Lower leg skin (tissue), 3 donors: ENCODE measurements at regions not wholly inside any gene's neighbourhood (a gene's known extent, or its start where the extent isn't known, plus 50 kb on each side); places are given as distances from the start of the nearest gene placed in this dataset.

Experiments used
- CTCF ChIP-seq, 3 donors: fragments of 450-650 bp; IDR thresholded peaks; one replicate each; pipeline ENCODE4 v1.5.1; 2016; ENCODE audit warnings: antibody characterized with exemption in 3 of 3, mild to moderate bottlenecking in 3 of 3, moderate library complexity in 2 of 3
- POLR2A ChIP-seq, 2 donors: fragments of 450-650 bp; IDR thresholded peaks; one replicate each; pipeline ENCODE4 v1.6.1; 2016 to 2017; ENCODE audit warnings: antibody characterized with exemption in 2 of 2, mild to moderate bottlenecking in 1 of 2, moderate library complexity in 1 of 2

DNA sequence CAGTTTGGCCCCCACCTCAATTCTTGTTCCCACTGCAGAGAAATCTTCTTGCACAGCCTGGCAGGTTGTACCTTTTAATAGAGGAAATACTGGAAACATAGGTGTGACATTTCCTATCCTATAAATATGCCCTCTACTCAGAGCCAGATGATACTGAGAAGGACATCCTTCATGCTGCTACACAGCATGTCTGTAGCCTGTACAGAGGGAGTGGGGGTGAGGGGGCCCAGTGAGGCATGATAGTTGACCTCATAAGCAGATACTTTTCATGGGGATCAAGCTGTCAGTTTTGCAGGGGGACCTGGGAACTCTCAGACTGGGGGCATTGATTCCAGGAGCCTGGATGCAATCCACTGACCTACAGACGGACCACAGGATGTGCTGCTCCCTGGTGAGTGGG, 96.2 kb upstream of the TOP1 start:
- no peak for TF ChIP-seq CTCF (IDR thresholded peaks at IDR 0.05)
- TF ChIP-seq POLR2A (IDR thresholded peaks at IDR 0.05) = no peak
